D341Med (cell line): ENCODE measurements at regions not wholly inside any gene's neighbourhood (a gene's known extent, or its start where the extent isn't known, plus 50 kb on each side); places are given as distances from the start of the nearest gene placed in this dataset.

Source experiments
- DNase-seq: peaks from one replicate; pipeline ENCODE4 v3.0.0; 2012; ENCODE audit warnings: low spot score

DNA sequence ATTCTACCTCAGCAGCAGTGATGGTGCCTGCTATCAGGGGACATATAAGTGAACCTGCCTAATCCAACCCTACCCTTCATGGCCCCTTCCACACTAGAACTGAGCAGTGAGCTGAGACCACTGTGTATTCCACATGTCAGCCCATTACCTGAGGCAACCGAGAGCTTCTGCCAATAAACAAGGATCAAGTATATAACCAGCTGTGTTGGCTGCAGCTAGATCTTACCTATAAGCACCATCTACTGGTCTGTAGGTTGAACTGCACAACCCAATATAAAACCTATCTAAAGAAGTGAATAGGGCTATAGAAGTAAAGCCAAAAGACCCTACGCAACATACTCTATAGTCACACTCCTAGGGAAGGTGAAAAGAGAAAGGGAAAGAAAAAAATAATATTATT lies 376.9 kb downstream of the HHIPL2 start:
- DNase-seq = peak; percentile 61

DNA sequence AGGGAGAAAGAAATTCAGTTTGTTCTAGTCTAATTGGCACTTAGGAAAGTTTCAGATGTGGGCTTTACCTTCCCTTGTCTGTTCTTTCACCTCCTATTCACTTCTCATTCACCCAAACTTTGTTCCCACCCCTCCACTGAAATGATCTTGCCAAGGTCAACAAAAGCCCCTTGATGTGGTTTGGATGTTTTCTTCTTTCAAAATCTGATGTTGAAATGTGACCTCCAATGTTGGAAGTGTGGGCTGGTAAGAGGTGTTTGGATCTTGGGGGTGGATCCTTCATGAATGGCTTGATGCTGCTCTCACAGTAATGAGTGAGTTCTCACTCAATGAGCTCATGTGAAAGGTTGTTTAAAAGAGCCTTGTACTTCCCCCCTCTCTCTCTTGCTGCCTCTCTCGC lies 379.3 kb downstream of the HHIPL2 start:
- DNase-seq = no peak

- DNase-seq = no peak
These were observed 380.0 kb downstream of the HHIPL2 start for GRCh38 chr1:222167896-222168295.

DNA sequence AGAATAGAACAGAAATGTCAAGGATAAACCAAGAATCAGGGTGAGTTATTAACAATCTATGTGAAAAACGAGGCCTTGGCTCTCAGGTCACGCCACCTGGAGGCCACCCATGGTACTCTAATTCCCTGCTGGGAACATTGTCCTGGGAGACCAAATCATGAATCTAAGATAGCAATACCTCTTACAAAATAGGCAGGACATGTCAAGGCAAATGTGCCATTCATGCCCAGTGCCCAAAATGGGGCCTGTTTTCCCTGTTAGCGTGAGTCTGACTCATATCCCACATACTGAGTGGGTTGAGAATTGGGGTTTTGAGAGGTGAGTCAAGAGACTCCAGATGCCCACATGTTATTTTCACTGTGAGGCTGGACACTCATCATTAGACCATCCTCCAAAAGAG lies 380.8 kb downstream of the HHIPL2 start:
- DNase-seq = peak; percentile 77

- no peak for DNase-seq
These were observed 382.3 kb downstream of the HHIPL2 start for GRCh38 chr1:222165629-222166028.

DNA sequence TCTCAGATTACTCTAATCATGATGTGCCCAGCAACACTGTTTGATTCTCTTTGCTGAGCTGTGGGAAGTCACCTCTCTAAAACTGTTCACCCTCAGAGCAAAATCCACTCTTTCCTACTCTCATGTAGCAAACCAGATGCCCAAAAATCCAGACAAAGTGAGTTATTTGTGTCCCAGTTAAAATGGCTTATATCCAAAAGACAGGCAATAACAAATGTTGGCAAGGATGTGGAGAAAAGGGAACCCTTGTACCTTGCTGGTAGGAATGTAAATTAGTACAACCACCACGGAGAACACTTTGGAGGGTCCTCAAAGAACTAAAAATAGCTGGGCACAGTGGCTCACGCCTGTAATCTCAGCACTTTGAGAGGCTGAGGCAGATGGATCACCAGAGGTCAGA lies 384.0 kb downstream of the HHIPL2 start:
- DNase-seq = no peak

DNA sequence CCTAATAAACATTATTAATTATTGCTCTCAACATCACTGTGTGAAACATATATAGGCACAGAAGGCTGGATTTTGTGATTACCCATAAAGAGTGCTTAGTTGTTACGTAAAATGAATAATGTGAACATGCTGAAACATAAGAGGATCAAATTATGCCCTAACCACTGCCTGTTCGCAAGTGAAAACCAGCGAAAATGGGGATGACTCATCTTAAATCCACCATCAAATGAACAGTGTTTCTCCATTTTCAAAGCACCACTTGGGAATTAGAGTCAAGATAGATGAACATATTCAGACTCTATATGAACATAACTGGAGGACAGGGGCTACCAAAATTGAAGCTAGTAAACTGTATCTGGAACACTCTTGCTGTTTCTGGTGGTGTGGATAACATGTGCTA lies 386.2 kb downstream of the HHIPL2 start:
- no peak for DNase-seq

DNA sequence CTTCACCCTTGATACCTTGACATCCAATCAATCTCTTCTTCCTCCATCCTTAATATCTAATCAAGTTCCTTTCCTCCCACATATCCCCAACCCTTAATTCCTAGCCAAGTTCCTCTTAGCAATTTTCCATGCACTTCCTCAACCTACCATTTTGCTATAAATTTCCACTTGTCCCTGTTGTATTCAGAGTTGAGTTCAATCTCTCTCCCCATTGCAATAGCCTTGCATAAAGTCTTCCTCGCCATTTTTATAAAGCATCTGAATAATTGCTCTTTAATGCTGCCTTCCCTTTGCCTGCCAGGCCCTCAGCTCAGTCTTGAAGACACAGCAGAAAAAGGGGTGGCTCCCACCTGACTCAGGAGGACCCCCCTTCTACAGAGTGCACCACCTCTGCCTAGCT lies 390.3 kb downstream of the HHIPL2 start:
- DNase-seq = no peak

GRCh38 chr1:222140206-222140605 lies 398.3 kb upstream of the DUSP10 start:
- no peak for DNase-seq

- DNase-seq = no peak
These were observed 396.2 kb upstream of the DUSP10 start for GRCh38 chr1:222138095-222138494.

GRCh38 chr1:222136869-222137268 lies 395.0 kb upstream of the DUSP10 start:
- DNase-seq = no peak

DNA sequence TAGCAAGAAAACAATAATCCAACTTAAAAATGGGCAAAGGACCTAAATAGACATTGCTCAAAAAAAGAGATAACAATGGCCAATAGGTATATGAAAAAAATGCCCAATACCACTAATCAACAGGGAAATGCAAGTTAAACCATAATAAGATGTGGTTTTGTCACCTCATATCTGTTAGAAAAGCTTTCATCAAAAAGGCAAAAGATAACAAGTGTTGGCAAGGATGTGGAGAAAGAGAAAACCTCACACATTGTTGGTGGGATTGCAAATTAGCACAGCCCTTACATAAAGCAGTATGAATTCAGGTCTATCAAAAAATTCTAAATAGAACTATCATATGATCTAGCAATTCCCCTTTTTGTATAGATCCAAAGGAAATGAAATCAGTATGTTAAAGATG lies 387.2 kb upstream of the DUSP10 start:
- no peak for DNase-seq

GRCh38 chr1:222127526-222128152 lies 385.8 kb upstream of the DUSP10 start:
- DNase-seq = no peak

GRCh38 chr1:222127096-222127495 lies 385.2 kb upstream of the DUSP10 start:
- no peak for DNase-seq

GRCh38 chr1:222126052-222126451 lies 384.2 kb upstream of the DUSP10 start:
- DNase-seq = no peak

GRCh38 chr1:222124602-222125001 lies 382.7 kb upstream of the DUSP10 start:
- no peak for DNase-seq

DNA sequence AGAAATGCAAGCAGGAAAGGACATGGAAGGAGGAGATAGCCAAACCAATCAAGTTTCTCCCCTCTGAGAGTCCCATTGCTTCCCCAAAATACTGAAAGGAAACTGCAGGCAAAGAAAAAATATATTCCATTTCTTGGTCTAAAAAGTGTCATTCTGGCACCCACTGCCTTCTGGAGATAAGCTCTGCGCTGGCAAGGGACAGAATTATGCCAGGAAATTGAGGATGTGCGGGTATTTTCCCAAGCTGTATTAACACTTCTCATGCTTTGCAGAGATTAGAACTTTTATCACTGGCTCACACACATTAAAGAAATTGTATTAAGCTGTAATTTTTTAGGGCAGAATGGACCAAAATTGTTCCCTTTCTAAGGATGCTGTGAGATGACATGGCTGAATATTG lies 381.2 kb upstream of the DUSP10 start:
- no peak for DNase-seq

DNA sequence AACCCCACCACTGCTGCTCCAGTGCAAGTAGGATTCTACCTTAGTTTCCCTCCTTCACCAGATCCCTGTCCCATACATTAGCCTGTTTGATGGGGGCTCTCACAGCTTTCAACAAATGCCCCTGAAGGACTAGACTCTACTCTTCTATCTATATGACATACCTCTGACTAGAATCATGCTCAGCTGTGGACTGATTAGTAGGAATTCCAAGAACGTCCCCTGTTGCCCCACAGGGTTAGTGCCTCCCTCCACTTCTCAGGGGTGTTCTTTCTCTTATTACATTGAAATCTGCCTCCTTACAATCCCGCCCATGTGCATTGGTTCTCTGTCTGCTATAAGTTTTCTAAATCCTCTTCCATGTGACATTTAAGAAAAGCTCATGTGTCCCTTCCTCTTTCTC lies 375.9 kb upstream of the DUSP10 start:
- no peak for DNase-seq

DNA sequence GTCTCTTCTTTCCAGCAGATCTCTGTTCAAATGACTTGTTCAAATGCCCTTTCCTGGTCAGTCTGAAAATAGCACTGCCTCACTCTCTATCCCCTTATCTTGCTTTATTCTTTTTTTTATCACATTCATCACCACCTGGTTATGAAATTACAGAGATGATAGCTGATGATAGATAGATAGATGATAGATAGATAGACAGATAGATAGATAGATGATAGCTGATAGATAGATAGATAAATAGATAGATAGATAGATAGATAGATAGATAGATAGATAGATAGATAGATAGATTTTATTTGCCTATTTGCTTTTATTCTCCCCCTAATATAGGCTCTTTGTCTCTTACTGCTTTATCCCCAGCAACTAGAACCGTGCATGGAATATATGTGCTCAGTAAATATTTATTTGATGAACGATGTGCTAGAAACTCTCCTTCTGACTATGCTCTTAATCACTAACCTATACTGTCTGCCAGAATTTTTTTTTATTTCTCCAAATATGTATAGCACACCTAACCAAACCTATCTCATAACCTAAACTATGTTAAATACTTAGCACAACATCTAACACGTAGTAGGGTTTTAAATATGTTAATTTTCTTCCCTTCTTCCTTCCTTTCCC lies 372.8 kb upstream of the DUSP10 start:
- DNase-seq = no peak

DNA sequence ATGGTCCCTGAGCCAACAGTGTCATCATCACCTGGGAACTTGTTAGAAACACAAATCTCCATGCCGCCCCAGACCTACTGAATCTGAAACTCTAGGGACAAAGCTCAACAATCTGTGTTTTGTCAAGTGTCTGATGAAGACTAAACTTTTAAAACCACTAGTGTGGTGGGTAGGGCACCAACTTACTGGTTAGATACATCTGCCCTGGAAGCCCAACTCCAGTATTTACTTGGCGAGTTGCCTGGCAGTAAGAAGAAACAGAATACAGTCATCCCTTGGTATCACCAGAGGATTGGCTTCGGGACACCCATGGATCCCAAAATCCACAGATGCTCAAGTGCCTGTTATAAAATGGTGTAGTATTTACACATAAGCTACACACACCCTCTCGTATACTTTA lies 367.9 kb upstream of the DUSP10 start:
- no peak for DNase-seq

- no peak for DNase-seq
These were observed 366.1 kb upstream of the DUSP10 start for GRCh38 chr1:222107975-222108374.

DNA sequence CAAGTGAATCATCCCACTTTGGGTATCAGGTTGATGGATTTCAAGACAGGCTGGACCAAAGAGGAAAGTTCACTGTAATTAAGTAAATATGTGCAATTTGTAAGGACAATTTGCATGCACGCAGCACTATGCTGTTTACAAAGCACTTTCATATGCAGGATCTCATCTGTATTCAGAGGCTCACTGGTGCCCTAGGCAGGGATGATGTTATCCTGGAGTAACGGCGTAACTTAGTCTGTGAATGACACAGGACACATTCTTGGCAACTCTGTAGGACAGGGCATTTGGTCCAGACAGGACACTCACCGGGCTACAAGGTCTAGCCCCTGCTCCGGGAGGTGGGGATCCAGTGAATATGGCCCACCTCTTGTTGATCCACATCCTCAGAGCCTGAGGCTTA lies 365.4 kb upstream of the DUSP10 start:
- DNase-seq = no peak

- DNase-seq = no peak
These were observed 364.5 kb upstream of the DUSP10 start for GRCh38 chr1:222106377-222106776.

- no peak for DNase-seq
These were observed 364.0 kb upstream of the DUSP10 start for GRCh38 chr1:222105861-222106260.
